ENCODE measurements at regions not wholly inside any gene's neighbourhood (a gene's known extent, or its start where the extent isn't known, plus 50 kb on each side); places are given as distances from the start of the nearest gene placed in this dataset.
"Not testable (repeated sequence)": the region's sequence is repeated elsewhere in the genome, so short reads cannot be mapped to it uniquely, and the experiment has no call there.

GRCh38 chr9:81103597-81104471 is 585.5 kb downstream of the TLE1 start:
- DNase-seq: no peak

- no peak for DNase-seq
Measured at GRCh38 chr9:81097131-81097847, 592.1 kb downstream of the TLE1 start.

GRCh38 chr9:81096625-81097024 is 592.7 kb downstream of the TLE1 start:
- no peak for DNase-seq

GRCh38 chr9:81092057-81092456 is 597.3 kb downstream of the TLE1 start:
- DNase-seq: peak; percentile 24

- no peak for DNase-seq
Measured at GRCh38 chr9:81088341-81088740, 601.0 kb downstream of the TLE1 start.

- no peak for DNase-seq
Measured at GRCh38 chr9:81086416-81086815, 602.9 kb downstream of the TLE1 start.

- DNase-seq: peak; percentile 17
Measured at GRCh38 chr9:81083854-81084512, 605.4 kb downstream of the TLE1 start.

- DNase-seq: peak; percentile 75
Measured at GRCh38 chr9:81083067-81083466, 606.3 kb downstream of the TLE1 start.

GRCh38 chr9:81082221-81082620 is 607.1 kb downstream of the TLE1 start:
- no peak for DNase-seq

GRCh38 chr9:81080900-81081299 is 608.4 kb downstream of the TLE1 start:
- DNase-seq: no peak

GRCh38 chr9:81080185-81080584 is 609.2 kb downstream of the TLE1 start:
- DNase-seq: no peak

GRCh38 chr9:81079055-81079454 is 610.3 kb downstream of the TLE1 start:
- peak; percentile 22 for DNase-seq

- no peak for DNase-seq
Measured at GRCh38 chr9:81078555-81078954, 610.8 kb downstream of the TLE1 start.

GRCh38 chr9:81077572-81077971 is 611.8 kb downstream of the TLE1 start:
- DNase-seq: no peak

- no peak for DNase-seq
Measured at GRCh38 chr9:81076131-81076530, 613.2 kb downstream of the TLE1 start.

- DNase-seq: no peak
Measured at GRCh38 chr9:81074221-81074620, 615.1 kb downstream of the TLE1 start.

- DNase-seq: no peak
Measured at GRCh38 chr9:81073821-81074220, 615.5 kb downstream of the TLE1 start.

- DNase-seq: peak; percentile 46
Measured at GRCh38 chr9:81072758-81073157, 616.6 kb downstream of the TLE1 start.

GRCh38 chr9:81071108-81071507 is 618.2 kb downstream of the TLE1 start:
- DNase-seq: no peak

GRCh38 chr9:81070689-81071088 is 618.7 kb downstream of the TLE1 start:
- DNase-seq: no peak

- DNase-seq: no peak
Measured at GRCh38 chr9:81069923-81070322, 619.4 kb downstream of the TLE1 start.

- no peak for DNase-seq
Measured at GRCh38 chr9:81069038-81069795, 620.1 kb downstream of the TLE1 start.

GRCh38 chr9:81062995-81063394 is 626.4 kb downstream of the TLE1 start:
- DNase-seq: not testable (repeated sequence)

Data from MV-4-11 (cell line).